ENCODE measurements at regions not wholly inside any gene's neighbourhood (a gene's known extent, or its start where the extent isn't known, plus 50 kb on each side); places are given as distances from the start of the nearest gene placed in this dataset.
"Not testable (repeated sequence)": the region's sequence is repeated elsewhere in the genome, so short reads cannot be mapped to it uniquely, and the experiment has no call there.

- no peaks in the 10 kb centered on the region for H3K9me3 ChIP-seq (ENCODE audit: control extremely low read depth in 1 of 5, control insufficient read depth in 4 of 5, insufficient read depth in 2 of 5, low read depth in 1 of 5, low read length in 4 of 5)
- peaks cover 0 to 1% (median 0%) of the 10 kb centered on the region in 4 experiments for H3K4me1 ChIP-seq (ENCODE audit: control extremely low read depth in 1 of 4, control insufficient read depth in 4 of 4, insufficient read depth in 4 of 4, low read length in 3 of 4)
- 100% methylated on average over 1 of the region's 1 CpG for WGBS (ENCODE audit: insufficient coverage)
- no peak overlapping the region for H3K27ac ChIP-seq (ENCODE audit: insufficient read depth in 1 of 2, low read depth in 1 of 2, low read length in 2 of 2, poor library complexity in 1 of 2, severe bottlenecking in 2 of 2)
- ChIA-PET POLR2A (no interaction called here), CTCF (no interaction called here)
- DNase-seq, result no peak
- H3K4me3 ChIP-seq (ENCODE audit: control insufficient read depth in 1 of 7, extremely low read depth in 1 of 7, insufficient read depth in 4 of 7, low read depth in 2 of 7, low read length in 6 of 7), result no peak overlapping the region
- H3K36me3 ChIP-seq (ENCODE audit: control insufficient read depth in 4 of 4, insufficient read depth in 4 of 4, low read length in 3 of 4), result no peaks in the 10 kb centered on the region
- no peaks in the 10 kb centered on the region for H3K27me3 ChIP-seq (replicated peaks in 2 of 5; ENCODE audit: control insufficient read depth in 4 of 5, insufficient read depth in 5 of 5, low read length in 4 of 5)
These were observed 101.5 kb upstream of the RAB4A start for GRCh38 chr1:229169399-229169798.

GRCh38 chr1:229170274-229170673, 100.6 kb upstream of the RAB4A start:
- Histone ChIP-seq H3K27ac (ENCODE audit: insufficient read depth in 1 of 2, low read depth in 1 of 2, low read length in 2 of 2, poor library complexity in 1 of 2, severe bottlenecking in 2 of 2) (no peak overlapping the region), H3K36me3 (ENCODE audit: control insufficient read depth in 4 of 4, insufficient read depth in 4 of 4, low read length in 3 of 4) (no peaks in the 10 kb centered on the region), H3K27me3 (replicated peaks in 2 of 5; ENCODE audit: control insufficient read depth in 4 of 5, insufficient read depth in 5 of 5, low read length in 4 of 5) (no peaks in the 10 kb centered on the region), H3K4me3 (ENCODE audit: control insufficient read depth in 1 of 7, extremely low read depth in 1 of 7, insufficient read depth in 4 of 7, low read depth in 2 of 7, low read length in 6 of 7) (no peak overlapping the region), H3K4me1 (ENCODE audit: control extremely low read depth in 1 of 4, control insufficient read depth in 4 of 4, insufficient read depth in 4 of 4, low read length in 3 of 4) (no peaks in the 10 kb centered on the region), H3K9me3 (ENCODE audit: control extremely low read depth in 1 of 5, control insufficient read depth in 4 of 5, insufficient read depth in 2 of 5, low read depth in 1 of 5, low read length in 4 of 5) (no peaks in the 10 kb centered on the region)
- WGBS (ENCODE audit: insufficient coverage), result 92% methylated on average over 10 of the region's 12 CpGs
- no peak for DNase-seq
- CTCF ChIA-PET, result interaction anchor here (1.0 kb wide), 1 partner anchor 14 kb away, joined by 3 read pairs; no protein-coding TSS in a partner anchor
- POLR2A ChIA-PET, result no interaction called here

GRCh38 chr1:229170778-229171505, 100.0 kb upstream of the RAB4A start:
- POLR2A ChIA-PET, result interaction anchor here (0.7 kb wide), 1 partner anchor 231 kb away, joined by 3 read pairs; no protein-coding TSS in a partner anchor
- no peaks in the 10 kb centered on the region for H3K27me3 ChIP-seq (replicated peaks in 2 of 5; ENCODE audit: control insufficient read depth in 4 of 5, insufficient read depth in 5 of 5, low read length in 4 of 5)
- CTCF ChIA-PET, result interaction anchor here (1.0 to 1.3 kb wide), 2 partner anchors 9 to 13 kb away, joined by 3 read pairs; no protein-coding TSS in a partner anchor
- H3K9me3 ChIP-seq (ENCODE audit: control extremely low read depth in 1 of 5, control insufficient read depth in 4 of 5, insufficient read depth in 2 of 5, low read depth in 1 of 5, low read length in 4 of 5), result no peaks in the 10 kb centered on the region
- no peaks in the 10 kb centered on the region for H3K36me3 ChIP-seq (ENCODE audit: control insufficient read depth in 4 of 4, insufficient read depth in 4 of 4, low read length in 3 of 4)
- H3K4me3 ChIP-seq (ENCODE audit: control insufficient read depth in 1 of 7, extremely low read depth in 1 of 7, insufficient read depth in 4 of 7, low read depth in 2 of 7, low read length in 6 of 7), result no peak overlapping the region
- DNase-seq, result no peak
- WGBS (ENCODE audit: insufficient coverage), result 86% methylated on average over 4 of the region's 8 CpGs
- H3K4me1 ChIP-seq (ENCODE audit: control extremely low read depth in 1 of 4, control insufficient read depth in 4 of 4, insufficient read depth in 4 of 4, low read length in 3 of 4), result no peaks in the 10 kb centered on the region
- no peak overlapping the region for H3K27ac ChIP-seq (ENCODE audit: insufficient read depth in 1 of 2, low read depth in 1 of 2, low read length in 2 of 2, poor library complexity in 1 of 2, severe bottlenecking in 2 of 2)

- POLR2A ChIA-PET, result no interaction called here
- CTCF ChIA-PET, result interaction anchor here (1.3 kb wide), 1 partner anchor 10 kb away, joined by 3 read pairs; no protein-coding TSS in a partner anchor
- Histone ChIP-seq H3K4me1 (ENCODE audit: control extremely low read depth in 1 of 4, control insufficient read depth in 4 of 4, insufficient read depth in 4 of 4, low read length in 3 of 4) (no peaks in the 10 kb centered on the region), H3K4me3 (ENCODE audit: control insufficient read depth in 1 of 7, extremely low read depth in 1 of 7, insufficient read depth in 4 of 7, low read depth in 2 of 7, low read length in 6 of 7) (no peak overlapping the region), H3K9me3 (ENCODE audit: control extremely low read depth in 1 of 5, control insufficient read depth in 4 of 5, insufficient read depth in 2 of 5, low read depth in 1 of 5, low read length in 4 of 5) (no peaks in the 10 kb centered on the region), H3K27ac (ENCODE audit: insufficient read depth in 1 of 2, low read depth in 1 of 2, low read length in 2 of 2, poor library complexity in 1 of 2, severe bottlenecking in 2 of 2) (no peak overlapping the region), H3K36me3 (ENCODE audit: control insufficient read depth in 4 of 4, insufficient read depth in 4 of 4, low read length in 3 of 4) (no peaks in the 10 kb centered on the region), H3K27me3 (replicated peaks in 2 of 5; ENCODE audit: control insufficient read depth in 4 of 5, insufficient read depth in 5 of 5, low read length in 4 of 5) (no peaks in the 10 kb centered on the region)
- DNase-seq, result no peak
- WGBS (ENCODE audit: insufficient coverage), result 97% methylated on average over 3 of the region's 4 CpGs
These were observed 99.0 kb upstream of the RAB4A start for GRCh38 chr1:229171934-229172333.

GRCh38 chr1:229173491-229174476, 97.1 kb upstream of the RAB4A start:
- not testable (repeated sequence) for H3K36me3 ChIP-seq (ENCODE audit: control insufficient read depth in 4 of 4, insufficient read depth in 4 of 4, low read length in 3 of 4); H3K4me3 ChIP-seq (ENCODE audit: control insufficient read depth in 1 of 7, extremely low read depth in 1 of 7, insufficient read depth in 4 of 7, low read depth in 2 of 7, low read length in 6 of 7); DNase-seq; H3K4me1 ChIP-seq (ENCODE audit: control extremely low read depth in 1 of 4, control insufficient read depth in 4 of 4, insufficient read depth in 4 of 4, low read length in 3 of 4); H3K27ac ChIP-seq (ENCODE audit: insufficient read depth in 1 of 2, low read depth in 1 of 2, low read length in 2 of 2, poor library complexity in 1 of 2, severe bottlenecking in 2 of 2); H3K27me3 ChIP-seq (replicated peaks in 2 of 5; ENCODE audit: control insufficient read depth in 4 of 5, insufficient read depth in 5 of 5, low read length in 4 of 5); H3K9me3 ChIP-seq (ENCODE audit: control extremely low read depth in 1 of 5, control insufficient read depth in 4 of 5, insufficient read depth in 2 of 5, low read depth in 1 of 5, low read length in 4 of 5)
- ChIA-PET POLR2A (interaction anchor here (0.5 kb wide), 1 partner anchor 910 kb away, joined by 11 read pairs; no protein-coding TSS in a partner anchor), CTCF (interaction anchor here (1.5 kb wide), 1 partner anchor 9 kb away, joined by 6 read pairs; no protein-coding TSS in a partner anchor)
- WGBS (ENCODE audit: insufficient coverage), result 85% methylated on average over 11 of the region's 14 CpGs

GRCh38 chr1:229175297-229175696, 95.6 kb upstream of the RAB4A start:
- DNase-seq; H3K27me3 ChIP-seq (replicated peaks in 2 of 5; ENCODE audit: control insufficient read depth in 4 of 5, insufficient read depth in 5 of 5, low read length in 4 of 5); CTCF ChIA-PET; H3K36me3 ChIP-seq (ENCODE audit: control insufficient read depth in 4 of 4, insufficient read depth in 4 of 4, low read length in 3 of 4); H3K27ac ChIP-seq (ENCODE audit: insufficient read depth in 1 of 2, low read depth in 1 of 2, low read length in 2 of 2, poor library complexity in 1 of 2, severe bottlenecking in 2 of 2); H3K4me3 ChIP-seq (ENCODE audit: control insufficient read depth in 1 of 7, extremely low read depth in 1 of 7, insufficient read depth in 4 of 7, low read depth in 2 of 7, low read length in 6 of 7); H3K4me1 ChIP-seq (ENCODE audit: control extremely low read depth in 1 of 4, control insufficient read depth in 4 of 4, insufficient read depth in 4 of 4, low read length in 3 of 4); H3K9me3 ChIP-seq (ENCODE audit: control extremely low read depth in 1 of 5, control insufficient read depth in 4 of 5, insufficient read depth in 2 of 5, low read depth in 1 of 5, low read length in 4 of 5); POLR2A ChIA-PET: not testable (repeated sequence)
- 90% methylated on average over 10 of the region's 11 CpGs for WGBS (ENCODE audit: insufficient coverage)

GRCh38 chr1:229176457-229176856, 94.5 kb upstream of the RAB4A start:
- H3K27ac ChIP-seq (ENCODE audit: insufficient read depth in 1 of 2, low read depth in 1 of 2, low read length in 2 of 2, poor library complexity in 1 of 2, severe bottlenecking in 2 of 2); CTCF ChIA-PET: not testable (repeated sequence)

More at GRCh38 chr1:229176457-229176856, 94.5 kb upstream of the RAB4A start:
- POLR2A ChIA-PET; H3K27me3 ChIP-seq (replicated peaks in 2 of 5; ENCODE audit: control insufficient read depth in 4 of 5, insufficient read depth in 5 of 5, low read length in 4 of 5); H3K4me3 ChIP-seq (ENCODE audit: control insufficient read depth in 1 of 7, extremely low read depth in 1 of 7, insufficient read depth in 4 of 7, low read depth in 2 of 7, low read length in 6 of 7); H3K9me3 ChIP-seq (ENCODE audit: control extremely low read depth in 1 of 5, control insufficient read depth in 4 of 5, insufficient read depth in 2 of 5, low read depth in 1 of 5, low read length in 4 of 5); H3K4me1 ChIP-seq (ENCODE audit: control extremely low read depth in 1 of 4, control insufficient read depth in 4 of 4, insufficient read depth in 4 of 4, low read length in 3 of 4); DNase-seq; H3K36me3 ChIP-seq (ENCODE audit: control insufficient read depth in 4 of 4, insufficient read depth in 4 of 4, low read length in 3 of 4): not testable (repeated sequence)
- 100% methylated on average over 3 of the region's 6 CpGs for WGBS (ENCODE audit: insufficient coverage)
